Stomach (tissue), 8 donors: ENCODE measurements at regions not wholly inside any gene's neighbourhood (a gene's known extent, or its start where the extent isn't known, plus 50 kb on each side); places are given as distances from the start of the nearest gene placed in this dataset.

Experiments used
- DNase-seq, 2 donors: peaks; one replicate each; pipeline versions ENCODE4 v3.0.0 to v3.0.0-alpha.2; 2013 to 2019
- H3K27ac ChIP-seq, 5 donors: fragments of 200-600 bp in 4 of 5; sonication (generic) in 4 of 5; one replicate each; pipeline ENCODE4 v1.5.1; 2013 to 2019; ENCODE audit warnings: mild to moderate bottlenecking in 1 of 5, moderate library complexity in 1 of 5
- H3K27me3 ChIP-seq, 3 donors: fragments of 200-600 bp; sonication (generic); one replicate each; pipeline ENCODE4 v1.5.1; 2017 to 2019; ENCODE audit warnings: mixed run types in 1 of 3
- H3K36me3 ChIP-seq, 4 donors: fragments of 200-600 bp; sonication (generic); 1 replicate in 3 of 4; 2 replicates in 1 of 4; pipeline ENCODE4 v1.5.1; 2016 to 2019
- H3K4me1 ChIP-seq, 4 donors: fragments of 200-600 bp; sonication (generic); one replicate each; pipeline ENCODE4 v1.5.1; 2016 to 2019
- H3K4me3 ChIP-seq, 4 donors: fragments of 200-600 bp; sonication (generic) in 3 of 4; one replicate each; pipeline ENCODE4 v1.5.1; 2016 to 2019; ENCODE audit warnings: mild to moderate bottlenecking in 1 of 4
- H3K9me3 ChIP-seq, 4 donors: fragments of 200-600 bp; sonication (generic); one replicate each; pipeline ENCODE4 v1.5.1; 2016 to 2019
- CTCF ChIP-seq, 7 experiments: fragments of 450-650 bp in 4 of 7; fragments of 200-600 bp in 3 of 7; sonication (generic) in 3 of 7; IDR thresholded peaks; one replicate each; pipeline ENCODE4 v1.5.1; 2016 to 2019; ENCODE audit warnings: antibody characterized with exemption in 7 of 7, control low read depth in 2 of 7, mild to moderate bottlenecking in 1 of 7
- EP300 ChIP-seq: sonication (generic); formaldehyde crosslinking; IDR thresholded peaks from one replicate; pipeline ENCODE4 v1.6.1; 2017; ENCODE audit warnings: antibody characterized with exemption
- POLR2A ChIP-seq, 4 donors: fragments of 450-650 bp; IDR thresholded peaks; one replicate each; pipeline ENCODE4 v1.6.1; 2016; ENCODE audit warnings: antibody characterized with exemption in 4 of 4, control low read depth in 2 of 4, mild to moderate bottlenecking in 1 of 4, moderate library complexity in 1 of 4
- POLR2AphosphoS5 ChIP-seq, 3 donors: sonication (generic); formaldehyde crosslinking; IDR thresholded peaks; one replicate each; pipeline ENCODE4 v1.6.1; 2016; ENCODE audit warnings: antibody characterized with exemption in 3 of 3
- WGBS, 5 donors: extraction: QIAGEN DNeasy Blood & Tissue Kit in 3 of 5; methylation state at CpG; one replicate each; pipeline versions ENCODE4 v1.1.5 to v1.1.7; 2013 to 2018; 5-methylcytosine and 5-hydroxymethylcytosine counted together
- intact Hi-C: fragments of 100-400 bp; cut with DNase I; formaldehyde crosslinking; loops from one replicate; pipeline ENCODE4 v1.15.1; 2023; ENCODE audit warnings: low total_unique reads
- donor health status: healthy with polysubstance abuse.
- donor health status: Bipolar disorder and iron deficiency.
- donor health status: healthy.

GRCh38 chr10:4639960-4640359 is 186.0 kb upstream of the AKR1E2 start:
- no peaks in the 10 kb centered on the region for H3K9me3 ChIP-seq
- no peaks in the 10 kb centered on the region for H3K36me3 ChIP-seq
- no peaks in the 10 kb centered on the region for H3K27me3 ChIP-seq
- no peak for DNase-seq
- peak overlapping the region in 2 of 5 donors; percentile 30 to 37 for H3K27ac ChIP-seq
- TF ChIP-seq EP300 (no peak), CTCF (IDR thresholded peaks at IDR 0.05) (no peak), POLR2AphosphoS5 (IDR thresholded peaks at IDR 0.05) (peak; percentile 22 to 53 (median 48)), POLR2A (IDR thresholded peaks at IDR 0.05) (no peak)
- no peak overlapping the region for H3K4me3 ChIP-seq
- WGBS, 5 donors: 38 to 65% (median 49%) methylated on average over 2 of the region's 2 CpGs
- no peaks in the 10 kb centered on the region for H3K4me1 ChIP-seq
- intact Hi-C loops: no loop called here

GRCh38 chr10:4638099-4638498 is 187.9 kb upstream of the AKR1E2 start:
- 82 to 90% (median 87%) methylated on average over 3 of the region's 3 CpGs for WGBS, 5 donors
- intact Hi-C loops: no loop called here
- Histone ChIP-seq H3K36me3 (no peaks in the 10 kb centered on the region), H3K27me3 (no peaks in the 10 kb centered on the region), H3K4me3 (no peak overlapping the region), H3K9me3 (no peaks in the 10 kb centered on the region), H3K4me1 (no peaks in the 10 kb centered on the region), H3K27ac (no peak overlapping the region)
- no peak for DNase-seq
- TF ChIP-seq POLR2A (IDR thresholded peaks at IDR 0.05): no peak
- no peak for TF ChIP-seq POLR2AphosphoS5 (IDR thresholded peaks at IDR 0.05)
- TF ChIP-seq EP300: no peak
- no peak for TF ChIP-seq CTCF (IDR thresholded peaks at IDR 0.05)

- TF ChIP-seq CTCF (IDR thresholded peaks at IDR 0.05) (no peak), POLR2A (IDR thresholded peaks at IDR 0.05) (no peak), POLR2AphosphoS5 (IDR thresholded peaks at IDR 0.05) (no peak), EP300 (no peak)
- no peaks in the 10 kb centered on the region for H3K4me1 ChIP-seq
- DNase-seq: no peak
- H3K36me3 ChIP-seq: no peaks in the 10 kb centered on the region
- H3K27ac ChIP-seq: no peak overlapping the region
- intact Hi-C loops: no loop called here
- H3K9me3 ChIP-seq: no peaks in the 10 kb centered on the region
- H3K4me3 ChIP-seq: no peak overlapping the region
- WGBS, 5 donors: 95 to 100% (median 95%) methylated on average over 2 of the region's 2 CpGs
- no peaks in the 10 kb centered on the region for H3K27me3 ChIP-seq
Observed at GRCh38 chr10:4637657-4638056, 188.3 kb upstream of the AKR1E2 start.

GRCh38 chr10:4635883-4636282 is 190.1 kb upstream of the AKR1E2 start:
- intact Hi-C loops: no loop called here
- Histone ChIP-seq H3K4me1 (no peaks in the 10 kb centered on the region), H3K27ac (no peak overlapping the region), H3K27me3 (no peaks in the 10 kb centered on the region), H3K36me3 (no peaks in the 10 kb centered on the region), H3K9me3 (no peaks in the 10 kb centered on the region), H3K4me3 (no peak overlapping the region)
- DNase-seq: no peak
- TF ChIP-seq EP300: no peak
- no peak for TF ChIP-seq POLR2A (IDR thresholded peaks at IDR 0.05)
- TF ChIP-seq POLR2AphosphoS5 (IDR thresholded peaks at IDR 0.05): no peak
- no peak for TF ChIP-seq CTCF (IDR thresholded peaks at IDR 0.05)
- WGBS, 5 donors: 80 to 90% (median 83%) methylated on average over 2 of the region's 2 CpGs
